CD14-positive monocyte (primary cell): ENCODE measurements at regions not wholly inside any gene's neighbourhood (a gene's known extent, or its start where the extent isn't known, plus 50 kb on each side); places are given as distances from the start of the nearest gene placed in this dataset.

ENCODE experiments used
- DNase-seq, 3 donors: peaks; one replicate each; pipeline ENCODE4 v3.0.0-alpha.2; 2011 to 2022
- H2AFZ ChIP-seq: 2 replicates; pipeline ENCODE4 v1.6.0; 2012; ENCODE audit warnings: mild to moderate bottlenecking, low read depth, low read length, inconsistent platforms; ENCODE audit not compliant: insufficient read depth, poor library complexity, severe bottlenecking
- H3K27ac ChIP-seq, 2 donors: 1 replicate in 1 of 2; 2 replicates in 1 of 2; pipeline ENCODE4 v1.5.1; 2012 to 2013; ENCODE audit warnings: low read length in 2 of 2, control low read depth in 1 of 2, inconsistent platforms in 1 of 2, low read depth in 1 of 2, mild to moderate bottlenecking in 1 of 2
- H3K27me3 ChIP-seq, 2 donors: one replicate each; pipeline versions ENCODE4 v1.6.0 to v1.6.1; 2011 to 2013; ENCODE audit warnings: low read length in 2 of 2; ENCODE audit not compliant: control insufficient read depth in 2 of 2, insufficient read depth in 2 of 2
- H3K36me3 ChIP-seq, 2 donors: replicated peaks in 1 of 2; 1 replicate in 1 of 2; 2 replicates in 1 of 2; pipeline versions ENCODE4 v1.5.1 to v1.6.1; 2012 to 2013; ENCODE audit warnings: low read length in 2 of 2, control low read depth in 1 of 2, inconsistent platforms in 1 of 2, mild to moderate bottlenecking in 1 of 2; ENCODE audit not compliant: insufficient read depth in 2 of 2, control insufficient read depth in 1 of 2
- H3K4me1 ChIP-seq, 2 donors: 1 replicate in 1 of 2; 2 replicates in 1 of 2; pipeline versions ENCODE4 v1.5.1 to v1.6.1; 2012 to 2013; ENCODE audit warnings: low read length in 2 of 2, control low read depth in 1 of 2, inconsistent platforms in 1 of 2, mild to moderate bottlenecking in 1 of 2, moderate library complexity in 1 of 2; ENCODE audit not compliant: insufficient read depth in 2 of 2, control insufficient read depth in 1 of 2
- H3K4me2 ChIP-seq: replicated peaks from 2 replicates; pipeline ENCODE3; 2012; ENCODE audit warnings: low read length, moderate library complexity, mild to moderate bottlenecking; ENCODE audit not compliant: poor library complexity, severe bottlenecking; ENCODE audit errors: extremely low read depth
- H3K4me3 ChIP-seq, 3 experiments: fragments of 200-600 bp in 1 of 3; sonication (generic) in 1 of 3; replicated peaks in 1 of 3; 1 replicate in 2 of 3; 2 replicates in 1 of 3; pipeline ENCODE4 v1.5.1; 2011 to 2013; ENCODE audit warnings: low read length in 3 of 3, mild to moderate bottlenecking in 3 of 3, control low read depth in 2 of 3, low read depth in 2 of 3, inconsistent platforms in 1 of 3, moderate library complexity in 1 of 3
- H3K79me2 ChIP-seq: 2 replicates; pipeline ENCODE4 v1.6.0; 2012; ENCODE audit warnings: mild to moderate bottlenecking, control low read depth, inconsistent platforms, low read length, moderate library complexity; ENCODE audit not compliant: insufficient read depth
- H3K9ac ChIP-seq: 2 replicates; pipeline ENCODE4 v1.6.0; 2017; ENCODE audit warnings: low read length, mild to moderate bottlenecking; ENCODE audit not compliant: insufficient read depth, poor library complexity, severe bottlenecking
- H3K9me3 ChIP-seq, 2 donors: replicated peaks in 1 of 2; 1 replicate in 1 of 2; 2 replicates in 1 of 2; pipeline versions ENCODE4 v1.5.1 to v1.6.1; 2012 to 2013; ENCODE audit warnings: low read length in 2 of 2, control low read depth in 1 of 2; ENCODE audit not compliant: control insufficient read depth in 1 of 2, insufficient read depth in 1 of 2
- H4K20me1 ChIP-seq: 2 replicates; pipeline ENCODE4 v1.6.0; 2012; ENCODE audit warnings: mild to moderate bottlenecking, low read length, control low read depth, moderate library complexity; ENCODE audit not compliant: insufficient read depth
- H3K27ac Mint-ChIP-seq, 7 donors: one replicate each; pipeline ENCODE4 v1.8.0; 2020; ENCODE audit warnings: mild to moderate bottlenecking in 7 of 7, mixed read lengths in 7 of 7, moderate library complexity in 6 of 7, inconsistent platforms in 2 of 7
- H3K27me3 Mint-ChIP-seq, 3 donors: one replicate each; pipeline ENCODE4 v1.8.0; 2021 to 2022; ENCODE audit warnings: low read depth in 3 of 3, mild to moderate bottlenecking in 3 of 3, mixed read lengths in 3 of 3, moderate library complexity in 3 of 3, inconsistent platforms in 1 of 3
- H3K36me3 Mint-ChIP-seq, 2 donors: one replicate each; pipeline ENCODE4 v1.8.0; 2020; ENCODE audit warnings: mixed read lengths in 2 of 2, inconsistent platforms in 1 of 2, mild to moderate bottlenecking in 1 of 2
- H3K4me1 Mint-ChIP-seq: one replicate; pipeline ENCODE4 v1.8.0; 2020; ENCODE audit warnings: mild to moderate bottlenecking, mixed read lengths
- H3K4me3 Mint-ChIP-seq, 2 donors: one replicate each; pipeline ENCODE4 v1.8.0; 2020; ENCODE audit warnings: mild to moderate bottlenecking in 2 of 2, mixed read lengths in 2 of 2, moderate library complexity in 1 of 2
- H3K9me3 Mint-ChIP-seq, 7 donors: one replicate each; pipeline ENCODE4 v1.8.0; 2020 to 2022; ENCODE audit warnings: mixed read lengths in 7 of 7, mild to moderate bottlenecking in 6 of 7, moderate library complexity in 6 of 7, inconsistent platforms in 2 of 7
- WGBS: methylation state at CpG from one replicate; pipeline ENCODE4 v1.1.5; 2013; ENCODE audit warnings: missing lambda C conversion rate; ENCODE audit not compliant: insufficient coverage; 5-methylcytosine and 5-hydroxymethylcytosine counted together
- intact Hi-C, 2 donors: fragments of 100-400 bp; cut with micrococcal nuclease; formaldehyde crosslinking; loops; one replicate each; pipeline versions ENCODE4 v1.15.0 to v1.15.1; 2023
- TF ChIP-seq, protein P1 (sequence below): fragments of 200-600 bp; IDR thresholded peaks from one replicate; pipeline ENCODE4 v1.8.0; 2022; ENCODE audit warnings: antibody characterized with exemption, mild to moderate bottlenecking

DNA sequence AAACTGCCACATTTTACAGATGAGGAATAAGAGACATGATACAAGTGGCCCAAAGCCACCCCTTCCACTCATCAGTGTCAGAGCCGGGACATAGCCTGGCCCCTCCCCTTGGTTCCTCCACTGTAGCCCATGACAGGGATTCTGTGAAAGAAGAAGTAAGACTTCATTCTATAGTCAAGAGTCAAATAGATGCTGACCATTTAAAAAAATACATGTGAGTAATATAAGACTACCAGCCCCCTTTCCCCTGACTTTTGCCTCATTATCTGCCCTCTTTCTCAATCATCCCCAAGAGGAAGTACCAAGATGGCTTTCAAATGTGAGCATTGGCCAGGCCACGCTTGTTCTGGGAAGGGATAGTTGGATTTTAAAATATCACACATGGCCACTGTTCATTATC is 57.8 kb upstream of the TAB2 start:
- H3K4me3 ChIP-seq, result peak overlapping the region in 1 of 3 experiments; percentile 34
- H3K4me3 Mint-ChIP-seq, result no peak overlapping the region
- no peaks in the 10 kb centered on the region for H3K9me3 ChIP-seq
- no peak overlapping the region for H3K9ac ChIP-seq
- TF ChIP-seq, protein P1, sequence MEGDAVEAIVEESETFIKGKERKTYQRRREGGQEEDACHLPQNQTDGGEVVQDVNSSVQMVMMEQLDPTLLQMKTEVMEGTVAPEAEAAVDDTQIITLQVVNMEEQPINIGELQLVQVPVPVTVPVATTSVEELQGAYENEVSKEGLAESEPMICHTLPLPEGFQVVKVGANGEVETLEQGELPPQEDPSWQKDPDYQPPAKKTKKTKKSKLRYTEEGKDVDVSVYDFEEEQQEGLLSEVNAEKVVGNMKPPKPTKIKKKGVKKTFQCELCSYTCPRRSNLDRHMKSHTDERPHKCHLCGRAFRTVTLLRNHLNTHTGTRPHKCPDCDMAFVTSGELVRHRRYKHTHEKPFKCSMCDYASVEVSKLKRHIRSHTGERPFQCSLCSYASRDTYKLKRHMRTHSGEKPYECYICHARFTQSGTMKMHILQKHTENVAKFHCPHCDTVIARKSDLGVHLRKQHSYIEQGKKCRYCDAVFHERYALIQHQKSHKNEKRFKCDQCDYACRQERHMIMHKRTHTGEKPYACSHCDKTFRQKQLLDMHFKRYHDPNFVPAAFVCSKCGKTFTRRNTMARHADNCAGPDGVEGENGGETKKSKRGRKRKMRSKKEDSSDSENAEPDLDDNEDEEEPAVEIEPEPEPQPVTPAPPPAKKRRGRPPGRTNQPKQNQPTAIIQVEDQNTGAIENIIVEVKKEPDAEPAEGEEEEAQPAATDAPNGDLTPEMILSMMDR, result no peak
- peaks cover 0 to 4% (median 0%) of the 10 kb centered on the region in 3 donors for H3K27me3 Mint-ChIP-seq
- no CpG with 5 or more reads among the region's 2 CpGs for WGBS
- peak overlapping the region; percentile 89 to 90 for H3K27ac ChIP-seq
- no peaks in the 10 kb centered on the region for H3K36me3 ChIP-seq
- no peaks in the 10 kb centered on the region for H3K27me3 ChIP-seq
- H3K27ac Mint-ChIP-seq, result peak overlapping the region; percentile 90 to 97 (median 95)
- H3K4me1 ChIP-seq, result peaks cover 58 to 67% of the 10 kb centered on the region in 2 donors
- peaks cover 66% of the 10 kb centered on the region for H3K4me1 Mint-ChIP-seq
- no peaks in the 10 kb centered on the region for H3K9me3 Mint-ChIP-seq
- peaks cover 0 to 4% of the 10 kb centered on the region in 2 donors for H3K36me3 Mint-ChIP-seq
- H3K79me2 ChIP-seq, result no peaks in the 10 kb centered on the region
- peak overlapping the region; percentile 15 for H3K4me2 ChIP-seq
- intact Hi-C loops, result loop anchor here in 1 of 2 donors (2.0 kb wide), 1 partner anchor 13 kb away; no protein-coding TSS in a partner anchor
- no peaks in the 10 kb centered on the region for H4K20me1 ChIP-seq
- peak overlapping the region; percentile 17 for H2AFZ ChIP-seq
- DNase-seq, result peak; percentile 93 to 94 (median 94)

DNA sequence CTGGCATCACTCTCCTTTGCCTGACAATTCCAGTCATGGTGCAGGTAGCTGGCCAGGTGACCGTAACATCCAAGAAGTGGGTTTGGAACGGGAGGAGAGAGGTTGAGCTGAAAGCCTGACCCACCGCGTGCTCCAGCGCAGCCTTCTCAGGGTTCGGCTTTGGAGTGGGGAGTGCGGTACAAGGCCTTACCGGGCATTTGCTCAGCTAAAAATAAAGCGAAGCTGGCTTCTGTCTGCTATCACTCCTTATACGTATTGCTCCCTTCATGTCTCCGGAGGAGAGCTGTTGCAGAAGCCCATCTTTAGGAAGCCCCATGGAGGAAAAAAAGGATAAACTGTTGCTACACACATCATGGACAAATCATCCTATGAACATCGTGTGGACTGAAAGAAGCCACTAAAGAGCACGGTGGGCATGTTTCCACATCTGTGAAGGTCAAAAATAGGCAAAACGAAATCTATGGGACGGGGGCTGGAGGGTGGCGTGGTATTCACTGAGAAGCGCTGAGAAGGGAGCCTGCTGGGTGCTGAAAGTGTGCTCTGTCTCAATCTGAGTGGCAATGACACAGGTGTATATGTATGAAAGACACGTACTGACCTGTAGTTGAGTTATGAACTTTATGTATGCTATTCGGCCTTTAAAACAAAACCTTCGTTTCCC is 57.2 kb upstream of the TAB2 start:
- no peaks in the 10 kb centered on the region for H3K36me3 ChIP-seq
- WGBS, result 96% methylated on average over 11 of the region's 20 CpGs
- peak overlapping the region in 1 of 3 experiments; percentile 34 for H3K4me3 ChIP-seq
- H3K27ac ChIP-seq, result peak overlapping the region; percentile 89 to 90
- H3K9ac ChIP-seq, result no peak overlapping the region
- no peaks in the 10 kb centered on the region for H3K79me2 ChIP-seq
- peaks cover 63% of the 10 kb centered on the region for H3K4me1 Mint-ChIP-seq
- intact Hi-C loops, result no loop called here
- H3K9me3 ChIP-seq, result no peaks in the 10 kb centered on the region
- DNase-seq, result no peak
- TF ChIP-seq, protein P1, result no peak
- H2AFZ ChIP-seq, result peak overlapping the region; percentile 17
- peaks cover 0 to 4% of the 10 kb centered on the region in 2 donors for H3K36me3 Mint-ChIP-seq
- H3K27me3 ChIP-seq, result no peaks in the 10 kb centered on the region
- H3K4me1 ChIP-seq, result peaks cover 53 to 62% of the 10 kb centered on the region in 2 donors
- H3K4me3 Mint-ChIP-seq, result no peak overlapping the region
- H3K4me2 ChIP-seq, result no peak overlapping the region
- H4K20me1 ChIP-seq, result no peaks in the 10 kb centered on the region
- no peaks in the 10 kb centered on the region for H3K9me3 Mint-ChIP-seq
- H3K27me3 Mint-ChIP-seq, result peaks cover 0 to 4% (median 0%) of the 10 kb centered on the region in 3 donors
- H3K27ac Mint-ChIP-seq, result peak overlapping the region; percentile 90 to 97 (median 95)
